Gastrocnemius medialis (tissue), 4 donors: ENCODE measurements at regions not wholly inside any gene's neighbourhood (a gene's known extent, or its start where the extent isn't known, plus 50 kb on each side); places are given as distances from the start of the nearest gene placed in this dataset.

Source experiments
- CTCF ChIP-seq, 5 experiments: fragments of 450-650 bp in 3 of 5; fragments of 200-600 bp in 2 of 5; sonication (generic) in 2 of 5; IDR thresholded peaks in 4 of 5; conservative IDR thresholded peaks in 1 of 5; 1 replicate in 4 of 5; 2 replicates in 1 of 5; pipeline ENCODE4 v1.5.1; 2016 to 2019; ENCODE audit warnings: antibody characterized with exemption in 5 of 5, mild to moderate bottlenecking in 3 of 5, moderate library complexity in 3 of 5
- POLR2A ChIP-seq, 2 donors: fragments of 450-650 bp; IDR thresholded peaks; one replicate each; pipeline ENCODE4 v1.6.1; 2017; ENCODE audit warnings: antibody characterized with exemption in 2 of 2, mild to moderate bottlenecking in 2 of 2, moderate library complexity in 2 of 2

- TF ChIP-seq POLR2A (IDR thresholded peaks at IDR 0.05) (no peak), CTCF (IDR thresholded peaks at IDR 0.05 in 4 of 5, conservative IDR thresholded peaks at IDR 0.05 in 1 of 5) (no peak)
These were observed 923.5 kb downstream of the BCL11B start for GRCh38 chr14:98348505-98348904.
